Tibial nerve (tissue), 4 donors: ENCODE measurements at regions not wholly inside any gene's neighbourhood (a gene's known extent, or its start where the extent isn't known, plus 50 kb on each side); places are given as distances from the start of the nearest gene placed in this dataset.
"Not testable (repeated sequence)": the region's sequence is repeated elsewhere in the genome, so short reads cannot be mapped to it uniquely, and the experiment has no call there.

Source experiments
- DNase-seq, 2 donors: peaks; one replicate each; pipeline ENCODE4 v3.0.0-alpha.2; 2019; ENCODE audit warnings: low spot score in 2 of 2
- H3K27ac ChIP-seq, 4 donors: fragments of 200-600 bp; sonication (generic) in 3 of 4; one replicate each; pipeline ENCODE4 v1.5.1; 2017 to 2019; ENCODE audit warnings: mild to moderate bottlenecking in 1 of 4
- H3K27me3 ChIP-seq, 2 donors: fragments of 200-600 bp; sonication (generic) in 1 of 2; one replicate each; pipeline versions ENCODE4 v1.5.1 to v1.6.0; 2017 to 2019
- H3K36me3 ChIP-seq, 3 donors: fragments of 200-600 bp; sonication (generic); one replicate each; pipeline ENCODE4 v1.5.1; 2018 to 2019
- H3K4me1 ChIP-seq, 4 donors: fragments of 200-600 bp; sonication (generic) in 3 of 4; one replicate each; pipeline ENCODE4 v1.5.1; 2017 to 2019
- H3K4me3 ChIP-seq, 4 donors: fragments of 200-600 bp; sonication (generic) in 3 of 4; one replicate each; pipeline ENCODE4 v1.5.1; 2017 to 2019; ENCODE audit warnings: mild to moderate bottlenecking in 1 of 4, moderate library complexity in 1 of 4
- H3K9me3 ChIP-seq, 4 donors: fragments of 200-600 bp; sonication (generic) in 3 of 4; one replicate each; pipeline ENCODE4 v1.5.1; 2017 to 2019
- CTCF ChIP-seq, 5 experiments: fragments of 200-600 bp in 3 of 5; fragments of 450-650 bp in 2 of 5; sonication (generic) in 3 of 5; IDR thresholded peaks; one replicate each; pipeline ENCODE4 v1.5.1; 2016 to 2019; ENCODE audit warnings: antibody characterized with exemption in 5 of 5, mild to moderate bottlenecking in 3 of 5, moderate library complexity in 2 of 5
- EP300 ChIP-seq, 2 donors: sonication (generic); formaldehyde crosslinking; IDR thresholded peaks; one replicate each; pipeline ENCODE4 v1.6.1; 2017; ENCODE audit warnings: antibody characterized with exemption in 2 of 2, mild to moderate bottlenecking in 1 of 2
- POLR2A ChIP-seq, 2 donors: fragments of 450-650 bp; IDR thresholded peaks; one replicate each; pipeline ENCODE4 v1.6.1; 2017; ENCODE audit warnings: antibody characterized with exemption in 2 of 2, mild to moderate bottlenecking in 2 of 2, moderate library complexity in 2 of 2
- WGBS, 2 donors: methylation state at CpG; one replicate each; pipeline ENCODE4 v1.1.5; 2018; 5-methylcytosine and 5-hydroxymethylcytosine counted together

GRCh38 chr2:131753640-131754561 is 226.2 kb downstream of the CCDC74A start:
- no peaks in the 10 kb centered on the region for H3K27me3 ChIP-seq
- peaks cover 0 to 18% (median 0%) of the 10 kb centered on the region in 3 donors for H3K36me3 ChIP-seq
- H3K4me1 ChIP-seq = no peaks in the 10 kb centered on the region
- no peak overlapping the region for H3K27ac ChIP-seq
- H3K4me3 ChIP-seq = no peak overlapping the region
- DNase-seq = no peak
- TF ChIP-seq CTCF (IDR thresholded peaks at IDR 0.05) (no peak), POLR2A (IDR thresholded peaks at IDR 0.05) (no peak), EP300 (IDR thresholded peaks at IDR 0.05) (no peak)
- WGBS, 2 donors = 79 to 90% methylated on average over 50 of the region's 50 CpGs
- peaks cover 0 to 20% (median 0%) of the 10 kb centered on the region in 4 donors for H3K9me3 ChIP-seq

GRCh38 chr2:131754929-131755720 is 227.4 kb downstream of the CCDC74A start:
- no peak overlapping the region for H3K27ac ChIP-seq
- DNase-seq = no peak
- peaks cover 0 to 23% (median 0%) of the 10 kb centered on the region in 3 donors for H3K36me3 ChIP-seq
- TF ChIP-seq EP300 (IDR thresholded peaks at IDR 0.05) = no peak
- TF ChIP-seq POLR2A (IDR thresholded peaks at IDR 0.05) = no peak
- no peak for TF ChIP-seq CTCF (IDR thresholded peaks at IDR 0.05)
- WGBS, 2 donors = 80 to 93% methylated on average over 41 of the region's 41 CpGs
- H3K4me1 ChIP-seq = no peaks in the 10 kb centered on the region
- H3K9me3 ChIP-seq = peaks cover 0 to 20% (median 0%) of the 10 kb centered on the region in 4 donors
- no peaks in the 10 kb centered on the region for H3K27me3 ChIP-seq
- no peak overlapping the region for H3K4me3 ChIP-seq

- TF ChIP-seq EP300 (IDR thresholded peaks at IDR 0.05) (no peak), POLR2A (IDR thresholded peaks at IDR 0.05) (no peak), CTCF (IDR thresholded peaks at IDR 0.05) (no peak)
- DNase-seq = no peak
- H3K36me3 ChIP-seq = peaks cover 0 to 23% (median 0%) of the 10 kb centered on the region in 3 donors
- no peak overlapping the region for H3K4me3 ChIP-seq
- H3K4me1 ChIP-seq = no peaks in the 10 kb centered on the region
- WGBS, 2 donors = 90 to 93% methylated on average over 36 to 37 of the region's 40 CpGs
- no peaks in the 10 kb centered on the region for H3K27me3 ChIP-seq
- H3K27ac ChIP-seq = no peak overlapping the region
- peaks cover 0 to 20% (median 0%) of the 10 kb centered on the region in 4 donors for H3K9me3 ChIP-seq
Measured at GRCh38 chr2:131756141-131756907, 228.6 kb downstream of the CCDC74A start.

GRCh38 chr2:131758941-131759340 is 231.3 kb downstream of the CCDC74A start:
- not testable (repeated sequence) for H3K4me1 ChIP-seq, H3K27me3 ChIP-seq, DNase-seq, H3K4me3 ChIP-seq, H3K27ac ChIP-seq
- 95 to 100% methylated on average over 4 of the region's 4 CpGs for WGBS, 2 donors
- peaks cover 0 to 20% (median 0%) of the 10 kb centered on the region in 3 donors for H3K36me3 ChIP-seq
- H3K9me3 ChIP-seq = peaks cover 0 to 20% (median 0%) of the 10 kb centered on the region in 4 donors

- WGBS, 2 donors = 59 to 64% methylated on average over 8 to 9 of the region's 10 CpGs
- H3K9me3 ChIP-seq, DNase-seq, H3K27ac ChIP-seq, H3K27me3 ChIP-seq, H3K36me3 ChIP-seq, H3K4me3 ChIP-seq, H3K4me1 ChIP-seq: not testable (repeated sequence)
Measured at GRCh38 chr2:131774955-131775555, 247.4 kb downstream of the CCDC74A start.

- not testable (repeated sequence) for DNase-seq, H3K27ac ChIP-seq, H3K4me3 ChIP-seq, H3K27me3 ChIP-seq, H3K9me3 ChIP-seq, H3K36me3 ChIP-seq, H3K4me1 ChIP-seq
- 75 to 82% methylated on average over 4 to 6 of the region's 12 CpGs for WGBS, 2 donors
Measured at GRCh38 chr2:131775903-131776506, 248.3 kb downstream of the CCDC74A start.

GRCh38 chr2:131780446-131780845 is 252.8 kb downstream of the CCDC74A start:
- WGBS, 2 donors = 87 to 94% methylated on average over 5 of the region's 5 CpGs
- H3K27ac ChIP-seq, H3K4me1 ChIP-seq, H3K36me3 ChIP-seq, H3K9me3 ChIP-seq, H3K27me3 ChIP-seq, H3K4me3 ChIP-seq, DNase-seq: not testable (repeated sequence)
